ENCODE measurements at regions not wholly inside any gene's neighbourhood (a gene's known extent, or its start where the extent isn't known, plus 50 kb on each side); places are given as distances from the start of the nearest gene placed in this dataset.

- Mint-ChIP-seq H3K27me3 (peaks cover 2% of the 10 kb centered on the region), H3K27ac (no peak overlapping the region), H3K9me3 (no peaks in the 10 kb centered on the region), H3K36me3 (no peaks in the 10 kb centered on the region), H3K4me3 (no peak overlapping the region), H3K4me1 (peaks cover 4% of the 10 kb centered on the region)
- POLR2A ChIA-PET, result no interaction called here
- DNase-seq (no peak), ATAC-seq (ENCODE audit: low read depth) (no peak)
Observed at GRCh38 chr10:29039091-29039490, 249.8 kb upstream of the LYZL1 start.

- Mint-ChIP-seq H3K9me3 (no peaks in the 10 kb centered on the region), H3K27ac (no peak overlapping the region), H3K4me3 (no peak overlapping the region), H3K27me3 (peaks cover 2% of the 10 kb centered on the region), H3K4me1 (peaks cover 4% of the 10 kb centered on the region), H3K36me3 (no peaks in the 10 kb centered on the region)
- ATAC-seq (ENCODE audit: low read depth), result no peak
- no peak for DNase-seq
- POLR2A ChIA-PET, result no interaction called here
Observed at GRCh38 chr10:29039677-29040189, 249.1 kb upstream of the LYZL1 start.

- Mint-ChIP-seq H3K4me3 (no peak overlapping the region), H3K36me3 (no peaks in the 10 kb centered on the region), H3K4me1 (peaks cover 4% of the 10 kb centered on the region), H3K27me3 (peaks cover 2% of the 10 kb centered on the region), H3K27ac (no peak overlapping the region), H3K9me3 (no peaks in the 10 kb centered on the region)
- POLR2A ChIA-PET, result no interaction called here
- DNase-seq (no peak), ATAC-seq (ENCODE audit: low read depth) (no peak)
Observed at GRCh38 chr10:29041616-29042015, 247.3 kb upstream of the LYZL1 start.

GRCh38 chr10:29048506-29048905 lies 240.4 kb upstream of the LYZL1 start:
- POLR2A ChIA-PET, result no interaction called here

GRCh38 chr10:29050081-29050480 lies 238.8 kb upstream of the LYZL1 start:
- DNase-seq, result no peak
- Mint-ChIP-seq H3K4me3 (no peak overlapping the region), H3K4me1 (no peaks in the 10 kb centered on the region), H3K27ac (no peak overlapping the region), H3K9me3 (no peaks in the 10 kb centered on the region), H3K36me3 (no peaks in the 10 kb centered on the region), H3K27me3 (peaks cover 2% of the 10 kb centered on the region)
- POLR2A ChIA-PET, result no interaction called here
- no peak for ATAC-seq (ENCODE audit: low read depth)

More at GRCh38 chr10:29048506-29048905, 240.4 kb upstream of the LYZL1 start:
- Mint-ChIP-seq H3K4me1 (no peaks in the 10 kb centered on the region), H3K4me3 (no peak overlapping the region), H3K27me3 (peaks cover 2% of the 10 kb centered on the region), H3K27ac (no peak overlapping the region), H3K9me3 (no peaks in the 10 kb centered on the region), H3K36me3 (no peaks in the 10 kb centered on the region)
- no peak for ATAC-seq (ENCODE audit: low read depth)
- no peak for DNase-seq

- peaks cover 9% of the 10 kb centered on the region for H3K27me3 Mint-ChIP-seq
- no peaks in the 10 kb centered on the region for H3K36me3 Mint-ChIP-seq
Observed at GRCh38 chr10:29055101-29055500, 233.8 kb upstream of the LYZL1 start.

GRCh38 chr10:29056729-29057128 lies 232.1 kb upstream of the LYZL1 start:
- no peak overlapping the region for H3K4me3 Mint-ChIP-seq
- no peaks in the 10 kb centered on the region for H3K36me3 Mint-ChIP-seq
- H3K27me3 Mint-ChIP-seq, result peaks cover 7% of the 10 kb centered on the region
- ATAC-seq (ENCODE audit: low read depth), result no peak
- POLR2A ChIA-PET, result no interaction called here
- no peak for DNase-seq
- no peak overlapping the region for H3K27ac Mint-ChIP-seq
- no peaks in the 10 kb centered on the region for H3K4me1 Mint-ChIP-seq
- no peaks in the 10 kb centered on the region for H3K9me3 Mint-ChIP-seq

More at GRCh38 chr10:29055101-29055500, 233.8 kb upstream of the LYZL1 start:
- no peak overlapping the region for H3K27ac Mint-ChIP-seq
- no peaks in the 10 kb centered on the region for H3K4me1 Mint-ChIP-seq
- no peak overlapping the region for H3K4me3 Mint-ChIP-seq
- ATAC-seq (ENCODE audit: low read depth) (no peak), DNase-seq (no peak)
- H3K9me3 Mint-ChIP-seq, result no peaks in the 10 kb centered on the region
- POLR2A ChIA-PET, result no interaction called here

- Mint-ChIP-seq H3K36me3 (no peaks in the 10 kb centered on the region), H3K9me3 (no peaks in the 10 kb centered on the region), H3K4me1 (no peaks in the 10 kb centered on the region), H3K4me3 (no peak overlapping the region), H3K27ac (no peak overlapping the region), H3K27me3 (peaks cover 7% of the 10 kb centered on the region)
- POLR2A ChIA-PET, result no interaction called here
- DNase-seq, result no peak
- no peak for ATAC-seq (ENCODE audit: low read depth)
Observed at GRCh38 chr10:29057822-29058331, 231.0 kb upstream of the LYZL1 start.

- H3K27ac Mint-ChIP-seq, result no peak overlapping the region
- no peak overlapping the region for H3K4me3 Mint-ChIP-seq
- H3K36me3 Mint-ChIP-seq, result no peaks in the 10 kb centered on the region
- H3K9me3 Mint-ChIP-seq, result no peaks in the 10 kb centered on the region
- no peaks in the 10 kb centered on the region for H3K4me1 Mint-ChIP-seq
- POLR2A ChIA-PET, result no interaction called here
- ATAC-seq (ENCODE audit: low read depth) (no peak), DNase-seq (no peak)
- no peaks in the 10 kb centered on the region for H3K27me3 Mint-ChIP-seq
Observed at GRCh38 chr10:29063806-29064644, 224.8 kb upstream of the LYZL1 start.

- Mint-ChIP-seq H3K27me3 (no peaks in the 10 kb centered on the region), H3K9me3 (no peaks in the 10 kb centered on the region), H3K4me3 (no peak overlapping the region), H3K36me3 (no peaks in the 10 kb centered on the region), H3K27ac (no peak overlapping the region), H3K4me1 (no peaks in the 10 kb centered on the region)
- ATAC-seq (ENCODE audit: low read depth) (no peak), DNase-seq (no peak)
- POLR2A ChIA-PET, result no interaction called here
Observed at GRCh38 chr10:29064680-29065079, 224.2 kb upstream of the LYZL1 start.

- Mint-ChIP-seq H3K36me3 (no peaks in the 10 kb centered on the region), H3K4me1 (no peaks in the 10 kb centered on the region), H3K9me3 (no peaks in the 10 kb centered on the region), H3K27me3 (no peaks in the 10 kb centered on the region), H3K27ac (no peak overlapping the region), H3K4me3 (no peak overlapping the region)
- DNase-seq (no peak), ATAC-seq (ENCODE audit: low read depth) (no peak)
- POLR2A ChIA-PET, result no interaction called here
Observed at GRCh38 chr10:29067161-29067560, 221.7 kb upstream of the LYZL1 start.

GRCh38 chr10:29067628-29068027 lies 221.2 kb upstream of the LYZL1 start:
- H3K27me3 Mint-ChIP-seq, result no peaks in the 10 kb centered on the region
- ATAC-seq (ENCODE audit: low read depth), result no peak
- DNase-seq, result no peak
- no peaks in the 10 kb centered on the region for H3K9me3 Mint-ChIP-seq
- no peak overlapping the region for H3K27ac Mint-ChIP-seq
- H3K4me1 Mint-ChIP-seq, result no peaks in the 10 kb centered on the region
- POLR2A ChIA-PET, result no interaction called here
- no peaks in the 10 kb centered on the region for H3K36me3 Mint-ChIP-seq
- no peak overlapping the region for H3K4me3 Mint-ChIP-seq

- Mint-ChIP-seq H3K27ac (no peak overlapping the region), H3K27me3 (no peaks in the 10 kb centered on the region), H3K9me3 (no peaks in the 10 kb centered on the region), H3K4me3 (no peak overlapping the region), H3K36me3 (no peaks in the 10 kb centered on the region), H3K4me1 (no peaks in the 10 kb centered on the region)
- ATAC-seq (ENCODE audit: low read depth), result no peak
- POLR2A ChIA-PET, result no interaction called here
- no peak for DNase-seq
Observed at GRCh38 chr10:29068302-29068701, 220.6 kb upstream of the LYZL1 start.

GRCh38 chr10:29068966-29069365 lies 219.9 kb upstream of the LYZL1 start:
- Mint-ChIP-seq H3K27ac (no peak overlapping the region), H3K9me3 (no peaks in the 10 kb centered on the region), H3K4me1 (no peaks in the 10 kb centered on the region), H3K4me3 (no peak overlapping the region), H3K36me3 (no peaks in the 10 kb centered on the region), H3K27me3 (no peaks in the 10 kb centered on the region)
- ATAC-seq (ENCODE audit: low read depth) (no peak), DNase-seq (no peak)
- POLR2A ChIA-PET, result no interaction called here
